HG03280 (cell line): ENCODE measurements at regions not wholly inside any gene's neighbourhood (a gene's known extent, or its start where the extent isn't known, plus 50 kb on each side); places are given as distances from the start of the nearest gene placed in this dataset.

Source experiments
- ATAC-seq: cut with Tn5 transposase; IDR thresholded peaks from one replicate; pipeline ENCODE4 v1.9.1; 2021; ENCODE audit warnings: mild to moderate bottlenecking, moderate library complexity; ENCODE audit not compliant: unreplicated experiment

DNA sequence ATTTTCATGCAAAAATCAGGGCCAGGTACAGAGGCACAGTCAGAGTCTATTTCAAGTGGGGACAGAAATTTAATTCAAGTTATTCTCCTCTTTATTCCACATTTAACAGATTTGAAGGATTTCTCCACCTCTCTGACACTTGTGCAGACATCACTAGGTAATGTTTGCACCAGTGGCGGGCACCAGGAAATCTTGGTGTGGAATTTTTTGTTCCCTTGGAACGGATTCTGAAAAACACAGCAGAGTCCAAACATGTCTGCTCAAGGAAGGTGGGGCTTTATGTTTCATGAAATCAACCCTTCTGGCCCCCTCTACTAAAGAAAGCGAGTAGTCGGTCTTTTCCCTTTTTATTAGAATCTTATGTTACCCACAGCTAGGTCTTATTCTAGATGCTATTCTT, 271.2 kb upstream of the MDFIC2 start:
- ATAC-seq = no peak

DNA sequence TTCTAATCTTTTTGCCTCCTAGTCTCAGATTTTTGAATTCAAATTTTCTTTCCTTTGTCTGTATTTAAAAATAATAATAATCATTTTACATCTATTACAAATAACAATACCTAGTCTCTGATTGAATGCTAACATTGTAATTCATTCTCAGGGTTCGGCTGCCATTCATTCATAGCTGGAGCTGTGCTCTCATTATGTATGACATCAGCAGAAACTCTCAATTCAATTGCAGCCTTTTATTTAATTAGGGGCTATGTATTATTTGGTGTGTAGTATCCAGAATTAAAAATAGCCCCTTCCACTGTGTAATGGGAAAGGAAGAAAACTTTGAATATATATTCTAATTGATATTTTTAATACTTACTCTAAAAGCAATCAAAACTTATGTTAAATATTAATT, 270.4 kb upstream of the MDFIC2 start:
- no peak for ATAC-seq

DNA sequence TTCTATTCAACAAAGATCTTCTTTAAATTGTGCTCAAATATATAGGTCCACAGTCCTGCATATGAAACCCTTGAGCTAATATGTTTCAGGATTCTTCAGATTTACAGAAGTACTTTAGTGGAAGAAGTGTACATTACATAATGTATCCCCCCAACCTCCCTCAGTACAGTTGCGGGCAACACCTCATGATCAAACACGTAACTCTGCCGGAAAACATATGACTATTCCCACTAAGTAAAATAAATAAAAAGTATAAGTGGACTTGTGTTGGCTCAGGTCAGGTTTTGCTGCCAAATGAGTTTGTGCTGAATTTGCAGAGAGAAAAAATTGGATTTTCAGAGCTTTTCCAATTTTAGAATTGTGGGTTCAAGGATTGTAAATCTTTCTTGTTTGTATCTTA, 267.6 kb upstream of the MDFIC2 start:
- no peak for ATAC-seq

DNA sequence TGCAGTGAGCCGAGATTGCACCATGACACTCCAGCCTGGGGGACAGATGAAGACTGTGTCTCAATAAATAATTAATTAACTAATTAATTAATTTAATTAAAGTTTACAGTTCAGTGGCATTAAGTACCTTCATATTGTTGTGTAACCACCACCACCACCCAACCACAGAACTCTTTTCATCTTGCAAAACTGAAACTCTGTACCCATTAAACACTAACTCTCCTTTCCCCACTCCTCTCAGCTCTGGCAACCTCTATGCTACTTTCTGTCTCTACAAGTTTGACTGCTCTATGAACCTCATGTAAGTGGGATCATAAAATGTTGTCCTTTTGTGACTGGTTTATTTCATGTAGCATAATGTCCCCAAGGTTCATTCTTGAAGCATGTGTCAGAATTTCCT, 259.3 kb upstream of the MDFIC2 start:
- no peak for ATAC-seq

DNA sequence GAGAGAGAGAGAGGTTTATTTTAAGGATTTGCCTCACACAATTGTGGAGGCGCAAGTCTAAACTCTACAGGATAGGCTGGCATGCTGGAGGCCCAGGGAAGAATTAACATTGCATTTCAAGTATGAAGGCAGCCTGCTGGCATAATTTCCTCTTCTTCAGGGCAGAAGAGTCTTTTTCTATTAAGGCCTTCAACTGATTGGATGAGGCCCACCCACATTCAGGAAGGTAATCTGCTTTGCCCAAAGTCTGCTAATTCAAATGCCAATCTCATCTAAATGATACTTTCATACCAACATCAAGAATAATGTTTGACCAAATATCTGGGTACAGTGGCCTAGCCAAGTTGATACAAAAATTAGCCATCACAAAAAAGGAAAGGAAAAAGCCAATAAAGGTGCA, 258.1 kb upstream of the MDFIC2 start:
- no peak for ATAC-seq

DNA sequence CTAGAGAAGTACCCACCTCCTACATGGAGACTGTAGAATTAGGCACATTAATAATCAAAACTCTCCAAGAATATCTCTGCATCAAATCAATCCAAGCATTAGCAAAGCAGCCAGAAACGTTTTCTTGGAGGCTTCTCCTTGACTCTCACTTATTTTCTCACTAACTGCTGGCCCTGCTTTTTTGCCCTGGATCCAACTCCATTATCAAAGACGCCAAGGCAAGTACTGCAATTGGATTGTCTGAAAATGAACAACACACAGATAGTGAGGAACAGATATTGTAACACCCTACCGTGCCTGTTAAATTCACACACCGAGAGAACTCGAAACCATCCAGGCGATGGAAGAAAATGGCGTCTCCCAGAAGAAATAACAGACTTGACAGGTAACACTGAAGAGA, 256.2 kb upstream of the MDFIC2 start:
- ATAC-seq = no peak

DNA sequence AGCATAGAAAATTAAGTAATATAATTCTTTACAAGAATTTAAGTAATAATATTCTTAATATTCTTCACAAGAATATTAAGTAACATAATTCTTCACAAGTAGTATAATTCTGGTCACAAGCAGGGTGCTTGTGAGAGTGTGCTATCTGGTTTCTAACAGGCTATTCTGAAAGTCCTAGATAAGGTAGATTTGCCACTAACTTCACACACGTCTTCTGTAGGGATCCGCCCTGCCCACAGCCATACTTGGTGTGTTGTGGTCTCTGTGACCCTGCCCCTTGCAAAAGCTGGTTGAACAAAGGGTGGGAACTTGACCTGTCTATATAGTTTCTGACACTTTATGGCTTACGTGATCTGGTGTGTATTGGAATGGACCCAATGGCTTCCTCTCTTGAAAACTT, 253.4 kb upstream of the MDFIC2 start:
- no peak for ATAC-seq

DNA sequence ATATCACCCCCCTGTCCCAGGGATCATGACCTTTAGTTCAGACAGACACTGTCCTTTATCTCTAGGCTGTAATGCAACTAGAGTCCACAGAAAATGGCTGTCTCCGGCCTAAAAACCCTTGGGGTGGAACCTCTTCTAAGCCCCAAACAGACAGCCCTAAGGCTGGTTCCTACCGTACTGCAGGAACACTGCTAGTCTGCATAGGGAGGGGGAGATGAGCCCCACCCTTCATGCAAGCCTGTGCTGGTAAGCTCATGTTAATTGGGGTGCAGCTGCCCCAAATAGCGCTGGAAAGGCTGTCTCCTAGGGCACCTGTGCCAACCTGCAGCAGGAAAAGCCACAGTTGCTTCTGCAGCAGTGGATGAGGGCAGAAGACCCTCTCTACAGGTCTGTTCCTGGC, 252.1 kb upstream of the MDFIC2 start:
- no peak for ATAC-seq

DNA sequence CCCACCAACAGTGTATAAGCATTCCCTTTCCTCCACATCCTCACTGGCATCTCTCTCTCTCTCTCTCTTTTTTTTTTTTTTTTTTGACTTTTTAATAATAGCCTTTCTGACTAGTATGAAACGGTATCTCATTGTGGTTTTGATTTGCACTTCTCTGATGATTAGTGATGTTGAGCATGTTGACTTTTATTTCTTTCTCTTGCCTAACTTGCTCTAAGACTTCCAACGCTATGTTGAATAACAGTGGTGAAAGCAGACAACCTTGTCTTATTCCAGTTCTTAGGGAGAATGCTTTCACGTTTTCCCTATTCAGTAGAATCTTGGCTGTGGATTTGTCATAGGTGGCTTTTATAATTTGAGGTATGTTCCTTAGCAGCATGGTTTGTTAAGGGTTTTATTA, 249.4 kb upstream of the MDFIC2 start:
- no peak for ATAC-seq

DNA sequence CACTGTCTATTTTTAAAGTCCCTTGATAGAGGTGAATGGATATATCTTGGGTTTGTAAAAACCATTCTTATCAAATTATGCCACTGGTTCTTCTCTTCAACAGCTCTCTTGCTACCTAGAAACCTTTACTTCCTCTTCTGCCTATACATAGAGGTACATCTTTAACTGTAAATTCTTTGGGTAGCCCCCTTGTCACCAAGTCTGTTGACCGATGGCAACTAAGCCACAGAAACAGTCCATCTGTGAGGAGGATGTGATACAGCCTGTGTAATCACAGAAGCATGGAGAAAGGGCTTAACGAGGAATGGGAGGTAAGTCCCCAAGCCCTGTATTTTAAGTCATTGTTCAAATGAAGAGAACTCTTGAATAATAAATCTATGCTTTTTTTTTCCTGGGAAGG, 246.5 kb upstream of the MDFIC2 start:
- no peak for ATAC-seq

DNA sequence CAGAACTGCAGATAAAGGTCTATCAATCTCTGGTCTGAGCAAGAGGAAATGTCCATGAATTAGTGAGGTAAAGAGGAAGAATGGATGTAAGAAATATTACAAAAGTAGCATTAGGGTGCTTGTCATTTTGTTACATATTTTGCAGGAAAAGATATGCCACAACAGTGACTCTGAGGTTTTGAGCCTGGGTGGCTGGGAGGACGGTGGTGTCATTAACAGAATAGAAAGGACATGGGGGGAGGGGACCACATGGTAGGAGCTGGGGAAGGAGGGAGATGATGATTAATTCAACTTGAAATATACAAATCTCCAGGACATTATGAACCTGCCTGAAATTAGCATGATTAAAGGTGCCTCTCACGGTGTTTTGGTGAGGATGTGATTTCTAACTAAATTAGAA, 245.5 kb upstream of the MDFIC2 start:
- no peak for ATAC-seq

DNA sequence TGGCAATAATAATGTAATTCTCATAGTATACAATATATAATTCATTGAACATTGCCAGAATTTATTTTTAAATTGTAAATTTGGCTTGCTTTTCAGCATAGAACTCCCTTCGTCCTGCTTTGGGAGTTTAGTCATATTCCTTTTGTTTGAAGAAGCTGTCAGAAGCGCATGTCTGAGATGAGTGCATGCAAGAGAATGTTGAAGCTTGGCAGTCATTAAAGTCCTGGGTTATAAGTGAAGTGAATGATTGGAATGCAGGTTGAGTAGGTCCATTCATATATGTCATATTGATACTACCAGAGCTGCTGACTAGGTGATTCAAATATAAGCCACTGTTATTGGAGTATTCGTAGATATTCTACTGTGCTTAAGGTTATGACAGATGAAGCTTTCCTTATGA, 243.6 kb upstream of the MDFIC2 start:
- ATAC-seq = no peak

DNA sequence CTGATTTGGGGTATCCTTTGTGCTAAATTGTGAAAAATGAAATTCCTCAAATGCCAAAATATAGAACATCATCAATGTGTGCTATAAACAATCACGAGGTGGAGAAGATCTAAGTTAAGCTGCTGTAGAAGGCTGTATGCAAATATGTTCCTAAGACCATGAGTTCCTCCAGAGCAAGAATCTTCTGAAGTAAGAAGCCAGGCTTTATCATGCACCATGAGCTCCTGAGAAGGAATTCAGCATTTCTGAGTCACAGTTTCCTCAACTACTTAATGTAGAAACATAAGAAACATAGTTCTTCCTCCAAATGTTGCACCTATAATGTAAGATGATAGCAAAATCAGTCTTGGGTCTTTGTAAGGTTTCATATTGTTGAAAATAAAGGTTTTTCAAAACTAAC, 241.7 kb upstream of the MDFIC2 start:
- no peak for ATAC-seq

DNA sequence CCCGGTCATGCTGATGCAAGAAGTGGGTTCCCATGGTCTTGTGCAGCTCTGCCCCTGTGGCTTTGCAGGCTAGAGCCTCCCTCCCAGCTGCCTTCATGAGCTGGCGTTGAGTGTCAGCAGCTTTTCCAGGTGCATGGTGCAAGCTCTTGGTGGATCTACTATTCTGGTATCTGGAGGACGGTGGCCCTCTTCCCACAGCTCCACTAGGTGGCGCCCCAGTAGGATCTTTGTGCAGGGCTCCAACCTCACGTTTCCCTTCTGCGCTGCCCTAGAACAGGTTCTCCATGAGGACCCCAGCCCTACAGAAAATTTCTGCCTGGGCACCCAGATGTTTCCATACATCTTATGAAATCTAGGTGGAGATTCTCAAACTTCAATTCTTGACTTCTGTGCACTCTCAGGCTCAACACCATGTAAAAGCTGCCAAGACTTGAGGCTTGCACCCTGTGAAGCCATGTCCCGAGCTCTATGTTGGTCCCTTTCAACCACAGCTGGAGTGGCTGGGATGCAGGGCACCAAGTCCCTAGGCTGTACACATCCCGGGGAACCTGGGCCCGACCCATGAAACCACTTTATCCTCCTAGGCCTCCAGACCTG, 238.4 kb upstream of the MDFIC2 start:
- ATAC-seq = peak; percentile 80

DNA sequence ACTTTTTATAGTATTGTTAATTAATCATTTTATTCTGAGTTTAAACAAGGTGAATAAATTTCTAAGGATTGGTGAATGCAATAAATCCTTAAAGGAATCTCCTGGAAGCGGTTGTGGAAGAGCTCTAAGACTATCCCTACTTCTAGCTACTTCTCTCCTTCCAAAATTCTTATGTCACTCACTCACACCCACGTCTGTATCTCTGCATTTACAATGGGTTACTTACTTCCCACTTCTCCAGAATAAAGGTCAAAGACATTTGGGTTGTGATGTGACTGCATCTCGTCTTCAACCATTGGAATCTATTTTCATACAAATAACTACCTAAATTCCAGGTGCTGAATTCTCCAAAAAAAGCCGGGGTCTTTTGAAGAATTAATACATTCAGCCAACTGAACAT, 234.2 kb upstream of the MDFIC2 start:
- no peak for ATAC-seq

DNA sequence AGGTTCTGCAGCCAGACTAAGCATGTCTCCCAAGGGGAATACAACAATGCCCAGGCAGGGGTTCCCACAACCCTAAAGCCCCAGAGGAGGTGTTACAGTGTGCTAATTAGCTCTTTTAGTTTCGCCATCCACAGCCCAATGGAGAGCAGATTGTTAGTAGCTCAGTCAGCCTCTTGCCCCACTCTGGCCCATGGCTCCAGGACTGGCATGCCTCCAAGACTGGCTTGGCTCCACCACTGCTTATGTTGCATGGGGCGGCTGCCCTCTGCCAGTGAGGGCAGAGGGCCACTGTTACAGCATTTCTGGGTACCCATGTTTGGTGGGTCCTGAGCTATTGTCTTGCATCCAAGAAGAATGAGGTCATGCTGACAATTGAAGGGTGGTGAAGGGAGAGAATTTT, 231.1 kb upstream of the MDFIC2 start:
- ATAC-seq = no peak

DNA sequence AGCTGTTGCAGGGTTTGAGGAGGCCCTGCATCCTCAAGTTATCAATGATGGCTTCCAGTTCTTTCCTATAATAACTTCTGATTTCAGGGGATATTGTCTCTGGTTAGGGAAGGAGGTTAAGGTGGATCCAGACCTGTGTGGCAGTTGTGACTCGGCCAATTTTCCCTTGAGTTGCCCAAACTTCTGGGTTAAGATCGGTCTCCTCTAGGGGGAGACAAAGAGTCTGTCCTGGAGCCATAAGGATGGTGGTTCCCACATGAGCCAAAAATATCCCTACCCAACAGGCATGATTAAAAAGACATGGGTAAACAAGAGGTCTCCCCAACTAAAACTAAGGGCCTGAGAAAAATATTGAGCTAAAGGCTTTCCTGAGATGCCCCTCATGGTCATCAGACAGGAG, 227.5 kb upstream of the MDFIC2 start:
- no peak for ATAC-seq

DNA sequence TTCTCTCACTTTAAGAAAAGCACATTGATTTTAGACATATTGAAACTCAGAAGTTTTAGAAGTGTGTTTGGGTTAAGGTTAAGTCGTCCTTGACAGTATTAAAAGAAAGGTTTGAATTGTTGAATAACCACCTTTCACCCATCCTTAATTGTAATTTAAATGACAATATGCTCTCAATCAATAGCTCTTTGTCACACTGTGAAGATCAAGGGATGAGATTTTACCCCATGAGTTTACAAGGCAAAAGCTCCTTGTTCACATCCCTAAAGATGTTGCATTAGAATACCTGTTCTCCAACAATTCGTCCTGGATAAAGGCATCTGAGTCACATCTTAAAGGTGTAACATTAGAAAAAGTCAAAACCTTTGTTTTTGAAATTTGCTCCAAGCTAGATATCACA, 220.4 kb upstream of the MDFIC2 start:
- no peak for ATAC-seq

DNA sequence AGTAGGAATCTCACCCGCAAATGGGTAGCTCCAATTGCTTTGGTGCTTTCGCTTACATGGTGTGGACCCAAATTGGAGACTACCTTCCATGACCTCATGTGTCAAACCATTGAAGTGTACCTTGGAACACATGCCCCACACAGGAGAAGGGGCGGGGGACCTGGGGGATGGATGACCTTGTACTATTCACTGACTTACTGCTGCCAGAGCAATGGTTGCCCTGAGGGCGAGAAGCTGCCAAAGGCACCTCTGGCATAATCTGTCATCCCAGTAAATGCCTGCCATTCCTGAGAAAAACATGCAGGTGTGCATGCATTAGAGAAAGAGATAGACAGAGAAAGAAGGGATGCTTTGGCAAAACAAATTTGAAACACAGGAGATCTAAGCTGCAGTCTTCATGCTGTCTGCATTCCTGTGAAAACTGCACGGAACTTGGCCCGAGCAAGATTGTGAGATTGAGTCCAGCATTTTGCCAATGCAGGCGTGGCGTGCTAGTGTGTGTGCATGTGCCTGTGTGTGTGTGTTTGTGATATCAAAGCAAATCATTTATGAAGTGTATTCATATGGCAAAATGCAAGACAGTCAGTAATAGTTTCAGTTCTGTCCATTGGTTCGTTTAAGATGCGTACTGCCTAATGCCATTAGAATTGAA, 219.5 kb upstream of the MDFIC2 start:
- ATAC-seq = no peak

DNA sequence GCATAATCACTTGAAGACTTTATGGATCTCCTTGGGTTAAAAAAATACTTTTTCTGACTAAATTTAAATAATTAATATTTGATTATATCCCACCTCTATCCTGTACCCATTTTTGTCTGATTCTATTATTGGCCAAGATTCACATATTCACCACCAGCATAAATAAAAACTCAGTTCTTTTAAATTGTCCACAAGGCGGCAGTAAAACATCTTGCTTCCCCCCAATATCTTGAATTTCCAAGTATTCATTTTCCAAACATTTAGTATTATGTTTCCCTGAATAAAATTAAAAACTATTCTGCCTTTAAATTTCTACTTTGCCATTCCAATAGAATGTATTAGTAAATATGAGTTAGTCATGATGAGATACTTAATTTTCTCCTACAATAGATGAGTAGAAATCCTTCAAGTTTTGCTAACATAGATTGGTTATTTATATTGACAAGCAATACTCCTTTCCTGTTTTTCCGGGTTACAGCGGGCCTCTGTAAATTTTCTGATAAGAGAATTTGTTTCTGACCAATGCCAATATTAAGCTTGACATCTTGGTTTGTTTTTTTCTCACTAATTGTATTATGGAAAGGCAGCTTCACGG, 218.7 kb upstream of the MDFIC2 start:
- no peak for ATAC-seq

DNA sequence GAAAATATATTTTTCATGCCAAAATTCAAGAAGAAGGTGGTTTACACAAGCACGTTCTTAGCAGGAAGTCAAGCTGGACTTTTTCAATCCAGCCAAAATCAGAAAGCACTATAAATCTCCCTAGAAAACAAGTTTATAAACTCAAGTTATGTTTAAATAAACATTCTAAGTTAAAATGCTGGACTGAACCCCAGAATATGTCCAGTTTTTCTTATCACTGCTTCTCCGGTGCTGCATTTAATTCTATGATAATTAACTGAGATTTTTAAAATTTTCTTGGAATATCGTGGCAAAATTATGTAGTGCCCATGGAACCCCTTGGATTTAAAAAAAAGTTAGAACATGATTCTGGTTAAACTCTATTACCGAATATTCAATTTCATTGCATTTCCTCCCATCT, 218.2 kb upstream of the MDFIC2 start:
- ATAC-seq = no peak

DNA sequence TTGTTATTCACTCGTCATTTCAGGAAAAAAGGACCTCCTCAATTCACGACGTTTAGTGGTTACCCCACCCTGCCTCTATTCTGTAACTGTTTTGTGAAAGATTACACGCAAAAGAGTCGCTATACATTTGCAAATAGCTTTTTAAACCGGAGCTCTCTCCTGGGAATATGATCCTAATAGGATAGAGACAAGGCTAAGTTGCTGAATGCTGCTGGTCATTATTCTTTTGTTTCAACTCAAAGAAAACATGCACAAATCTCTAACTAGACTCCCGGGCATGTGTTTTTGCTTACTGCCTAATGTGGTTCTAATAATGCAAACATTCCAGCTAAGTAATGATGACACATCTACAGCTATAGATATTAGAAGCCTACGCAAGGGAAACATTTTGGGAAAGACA, 214.6 kb upstream of the MDFIC2 start:
- ATAC-seq = no peak
